Brain pericyte (primary cell): ENCODE measurements at regions not wholly inside any gene's neighbourhood (a gene's known extent, or its start where the extent isn't known, plus 50 kb on each side); places are given as distances from the start of the nearest gene placed in this dataset.

ENCODE experiments used
- DNase-seq: peaks from one replicate; pipeline ENCODE4 v3.0.0-alpha.2; 2012; ENCODE audit warnings: low read depth, low spot score

- no peak for DNase-seq
Observed at GRCh38 chr3:187900993-187901755, 155.9 kb upstream of the BCL6 start.

- no peak for DNase-seq
Observed at GRCh38 chr3:187902041-187902471, 156.8 kb upstream of the BCL6 start.

DNA sequence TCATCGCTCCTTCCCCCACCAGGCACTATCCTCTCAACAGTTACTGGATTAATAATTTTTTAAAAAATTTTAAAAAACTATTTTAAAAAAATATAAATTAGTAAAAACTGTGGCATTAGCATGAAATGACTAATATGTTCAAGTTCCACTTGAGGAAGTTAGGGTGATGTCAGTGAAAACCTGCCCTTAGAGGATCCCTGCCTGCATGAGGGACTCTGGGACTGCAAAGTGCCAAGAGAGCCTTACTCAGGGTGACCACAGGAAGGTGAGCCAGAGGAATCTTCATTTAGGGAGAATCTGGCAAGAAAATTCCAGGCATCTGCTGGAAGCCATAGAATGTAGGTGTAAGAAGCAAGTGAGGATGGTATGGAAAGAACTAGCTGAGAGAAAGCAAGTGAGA lies 157.7 kb upstream of the BCL6 start:
- no peak for DNase-seq

- no peak for DNase-seq
Observed at GRCh38 chr3:187903697-187904096, 158.4 kb upstream of the BCL6 start.

GRCh38 chr3:187906416-187906815 lies 161.1 kb upstream of the BCL6 start:
- no peak for DNase-seq

GRCh38 chr3:187906920-187907319 lies 161.7 kb upstream of the BCL6 start:
- DNase-seq = no peak

DNA sequence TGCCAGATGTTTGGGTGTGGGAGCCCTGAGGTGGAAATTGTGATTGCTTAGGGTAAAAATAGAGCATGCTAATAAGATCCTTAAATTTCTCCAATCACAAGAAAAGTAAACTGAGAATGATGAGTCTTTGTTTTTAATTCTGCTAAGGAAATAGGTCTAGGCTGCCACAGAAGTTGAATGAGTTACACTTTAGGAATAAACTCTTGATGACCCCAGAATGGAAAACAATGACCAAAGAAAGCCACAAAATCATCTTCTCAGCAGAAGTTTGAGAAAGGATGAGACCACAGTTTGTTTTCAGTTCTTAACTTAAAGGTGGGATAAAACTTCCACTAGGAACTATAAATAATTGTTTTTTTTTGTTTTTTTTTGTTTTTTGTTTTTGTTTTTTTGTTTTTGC lies 164.6 kb upstream of the BCL6 start:
- no peak for DNase-seq

- DNase-seq = no peak
Observed at GRCh38 chr3:187912007-187912406, 166.7 kb upstream of the BCL6 start.

DNA sequence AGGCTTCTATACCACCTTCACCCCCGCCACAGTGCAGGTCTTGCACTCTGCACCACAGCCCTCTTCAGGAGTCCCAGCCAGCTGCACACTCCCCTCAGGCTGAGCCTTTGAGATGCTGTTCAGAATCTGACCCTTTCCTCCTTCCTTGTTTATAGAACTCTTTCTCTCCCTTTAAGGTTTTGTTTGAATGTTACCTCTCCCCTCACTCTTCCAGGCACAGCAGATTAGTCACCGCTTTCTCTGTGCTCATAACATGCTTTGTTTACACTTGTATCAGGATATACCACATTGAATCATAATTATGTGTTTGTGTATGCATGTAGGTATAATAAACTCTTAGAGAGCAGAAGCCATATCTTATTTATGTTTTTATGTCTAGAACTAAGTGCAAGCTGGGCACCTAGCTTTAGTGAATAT lies 168.4 kb upstream of the BCL6 start:
- peak; percentile 59 for DNase-seq

- no peak for DNase-seq
Observed at GRCh38 chr3:187914231-187914630, 169.0 kb upstream of the BCL6 start.

DNA sequence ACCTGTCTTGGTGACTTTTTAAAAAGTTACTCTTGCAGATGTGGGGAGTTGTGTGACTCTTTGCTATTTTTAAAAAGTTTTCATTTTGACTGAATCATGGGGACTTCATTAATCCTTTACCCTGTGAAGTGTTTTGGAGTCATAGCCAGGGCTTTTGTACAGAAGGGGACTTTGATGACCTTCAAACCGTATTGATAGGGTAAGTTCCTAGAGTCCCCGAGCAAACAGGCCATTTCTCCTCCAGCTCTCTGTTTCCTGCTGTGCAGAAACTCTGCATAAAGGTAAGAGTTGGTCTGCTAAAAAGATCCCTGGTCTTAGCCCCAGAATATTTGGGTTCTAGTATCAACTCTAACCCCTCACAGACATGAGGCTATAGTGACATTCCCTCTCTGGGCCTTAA lies 170.8 kb upstream of the BCL6 start:
- no peak for DNase-seq

- DNase-seq = no peak
Observed at GRCh38 chr3:187918081-187918644, 172.9 kb upstream of the BCL6 start.

DNA sequence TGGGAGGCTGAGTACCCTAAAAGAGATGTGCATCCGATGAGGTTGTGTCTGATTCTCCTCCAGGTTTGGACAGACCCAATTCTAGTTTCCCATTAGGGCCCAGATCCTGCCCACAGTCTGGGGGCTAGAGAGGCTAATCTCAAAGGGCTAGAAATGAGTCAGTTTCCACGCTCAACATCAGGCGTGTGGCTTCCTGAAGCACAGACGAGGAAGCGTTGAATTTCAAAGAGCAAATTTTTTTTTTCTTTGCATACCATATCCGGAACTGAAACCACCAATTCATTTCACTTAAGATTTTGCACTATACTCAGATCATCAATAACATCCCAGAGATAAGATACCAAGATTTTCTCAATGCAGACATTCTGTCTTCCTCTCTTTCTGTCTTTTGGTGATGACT lies 173.8 kb upstream of the BCL6 start:
- no peak for DNase-seq

DNA sequence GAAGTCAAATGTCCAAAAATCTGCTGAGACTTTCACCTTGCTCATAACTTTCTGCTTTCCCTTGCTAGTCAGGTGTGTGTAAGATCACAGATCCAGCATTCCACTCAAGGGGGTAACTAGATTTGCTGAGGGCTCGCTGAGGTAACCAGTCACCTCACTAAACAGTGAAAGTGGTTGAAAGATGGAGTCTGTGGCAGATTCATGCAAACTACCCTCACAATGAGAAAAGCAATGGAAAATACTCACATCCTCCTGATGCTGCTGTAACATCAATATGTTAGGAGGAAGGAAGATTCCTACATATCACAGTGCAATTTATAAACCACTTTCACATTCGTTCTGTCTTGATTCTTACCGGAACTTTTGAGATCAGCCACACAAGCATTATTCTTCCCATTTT lies 174.3 kb upstream of the BCL6 start:
- DNase-seq = no peak

- DNase-seq = no peak
Observed at GRCh38 chr3:187920030-187920429, 174.8 kb upstream of the BCL6 start.

GRCh38 chr3:187920913-187921312 lies 175.6 kb upstream of the BCL6 start:
- DNase-seq = no peak

- no peak for DNase-seq
Observed at GRCh38 chr3:187921391-187922074, 176.3 kb upstream of the BCL6 start.

GRCh38 chr3:187922704-187923416 lies 177.6 kb upstream of the BCL6 start:
- DNase-seq = no peak

DNA sequence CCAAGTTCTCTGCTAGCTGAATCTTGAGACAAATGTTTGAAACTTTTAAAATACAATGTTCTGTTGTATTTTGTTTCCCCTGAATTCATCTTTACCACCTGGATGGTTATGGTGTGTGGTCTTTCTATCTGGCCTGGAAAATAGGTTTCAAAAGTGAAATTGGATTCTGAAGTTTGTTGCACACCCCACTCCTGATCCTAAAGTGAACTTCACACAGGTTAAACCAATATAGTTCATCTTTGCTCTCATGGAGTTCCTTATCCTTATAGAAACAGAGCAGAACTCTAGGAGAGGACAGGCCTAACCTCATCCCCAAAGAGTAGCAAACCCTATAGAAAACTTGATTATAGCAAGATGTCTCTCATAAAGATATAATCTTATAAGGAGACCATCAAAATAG lies 179.4 kb upstream of the BCL6 start:
- no peak for DNase-seq

DNA sequence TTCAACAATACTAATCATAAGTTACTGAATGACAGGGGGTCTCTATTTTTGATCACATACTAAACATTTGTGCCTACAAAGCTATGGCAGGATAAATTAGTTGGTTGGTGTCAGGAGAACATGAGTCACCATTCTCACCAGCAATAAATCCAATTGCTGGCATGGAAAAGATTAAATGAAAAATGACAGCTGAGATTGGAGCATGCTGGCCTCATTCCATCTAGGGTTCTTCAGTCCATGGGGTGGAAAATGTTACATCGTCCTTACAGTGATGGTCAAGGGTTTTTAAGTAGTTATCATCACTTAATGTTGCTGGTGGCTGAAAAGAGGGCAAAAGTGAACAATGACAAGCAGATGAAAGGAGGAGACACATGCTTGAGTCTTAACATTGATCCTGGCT lies 180.1 kb upstream of the BCL6 start:
- DNase-seq = no peak

GRCh38 chr3:187926620-187927019 lies 181.4 kb upstream of the BCL6 start:
- DNase-seq = no peak

- no peak for DNase-seq
Observed at GRCh38 chr3:187927565-187927964, 182.3 kb upstream of the BCL6 start.
